ENCODE measurements at regions not wholly inside any gene's neighbourhood (a gene's known extent, or its start where the extent isn't known, plus 50 kb on each side); places are given as distances from the start of the nearest gene placed in this dataset.

DNA sequence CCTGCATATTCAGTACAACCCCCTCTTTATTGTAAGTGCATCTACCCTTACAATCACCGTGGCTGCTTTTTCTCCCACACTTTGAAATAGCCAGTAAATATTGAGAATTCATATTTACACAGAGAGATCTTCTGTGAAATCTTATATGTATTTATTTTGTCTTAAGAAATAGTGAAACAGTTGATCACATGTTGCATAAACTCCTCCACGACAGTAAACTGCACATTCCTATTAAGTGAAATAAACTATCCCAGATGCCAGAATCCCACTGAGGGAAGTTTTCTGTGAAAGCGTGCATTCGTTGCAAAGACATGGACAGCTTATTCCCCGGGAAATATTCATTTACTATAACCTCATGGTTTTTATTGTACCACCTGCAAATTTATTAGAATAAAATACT lies 796.0 kb downstream of the ROBO2 start:
- Mint-ChIP-seq H3K4me1 (ENCODE audit: low read depth) (peaks cover 5% of the 10 kb centered on the region), H3K9me3 (ENCODE audit: low read depth) (peaks cover 8% of the 10 kb centered on the region)
- TF ChIP-seq, protein P1, sequence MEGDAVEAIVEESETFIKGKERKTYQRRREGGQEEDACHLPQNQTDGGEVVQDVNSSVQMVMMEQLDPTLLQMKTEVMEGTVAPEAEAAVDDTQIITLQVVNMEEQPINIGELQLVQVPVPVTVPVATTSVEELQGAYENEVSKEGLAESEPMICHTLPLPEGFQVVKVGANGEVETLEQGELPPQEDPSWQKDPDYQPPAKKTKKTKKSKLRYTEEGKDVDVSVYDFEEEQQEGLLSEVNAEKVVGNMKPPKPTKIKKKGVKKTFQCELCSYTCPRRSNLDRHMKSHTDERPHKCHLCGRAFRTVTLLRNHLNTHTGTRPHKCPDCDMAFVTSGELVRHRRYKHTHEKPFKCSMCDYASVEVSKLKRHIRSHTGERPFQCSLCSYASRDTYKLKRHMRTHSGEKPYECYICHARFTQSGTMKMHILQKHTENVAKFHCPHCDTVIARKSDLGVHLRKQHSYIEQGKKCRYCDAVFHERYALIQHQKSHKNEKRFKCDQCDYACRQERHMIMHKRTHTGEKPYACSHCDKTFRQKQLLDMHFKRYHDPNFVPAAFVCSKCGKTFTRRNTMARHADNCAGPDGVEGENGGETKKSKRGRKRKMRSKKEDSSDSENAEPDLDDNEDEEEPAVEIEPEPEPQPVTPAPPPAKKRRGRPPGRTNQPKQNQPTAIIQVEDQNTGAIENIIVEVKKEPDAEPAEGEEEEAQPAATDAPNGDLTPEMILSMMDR (IDR thresholded peaks at IDR 0.05): no peak

DNA sequence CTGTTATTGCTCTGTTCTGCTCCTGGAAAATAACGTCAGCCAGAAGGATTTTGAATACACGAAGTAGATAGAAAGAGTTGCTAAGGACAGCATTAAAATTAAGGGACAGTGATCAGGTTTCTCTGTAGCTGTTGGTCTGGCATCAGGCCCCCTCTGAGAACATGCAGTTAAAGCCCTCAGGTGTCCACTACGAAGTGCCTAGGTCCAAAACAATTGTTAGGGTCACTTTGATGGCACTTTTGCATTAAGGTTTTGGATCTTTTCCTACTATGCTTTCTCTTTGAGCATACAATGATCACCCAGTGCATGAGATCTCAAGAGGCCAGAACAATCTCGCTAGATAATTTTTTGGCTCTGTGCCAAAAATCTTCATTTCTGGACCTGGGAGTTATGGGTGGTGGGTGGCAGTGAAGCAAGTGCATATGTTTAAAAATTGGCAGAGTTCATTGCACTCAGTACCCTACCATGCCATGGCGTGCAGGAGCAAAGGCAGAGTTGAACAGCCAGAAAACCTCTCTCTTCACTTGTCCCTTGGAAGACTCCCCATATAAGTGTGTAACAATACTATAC lies 797.6 kb downstream of the ROBO2 start:
- Mint-ChIP-seq H3K36me3 (ENCODE audit: low read depth) (peaks cover 6% of the 10 kb centered on the region), H3K27me3 (ENCODE audit: low read depth) (no peaks in the 10 kb centered on the region), H3K4me3 (ENCODE audit: unreplicated experiment) (no peak overlapping the region), H3K27ac (ENCODE audit: unreplicated experiment) (no peak overlapping the region), H3K4me1 (ENCODE audit: low read depth) (peaks cover 5% of the 10 kb centered on the region), H3K9me3 (ENCODE audit: low read depth) (peaks cover 24% of the 10 kb centered on the region)
- no peak for DNase-seq (ENCODE audit: low spot score)
- TF ChIP-seq, protein P1 (IDR thresholded peaks at IDR 0.05): no peak

More for the DNA sequence above, 796.0 kb downstream of the ROBO2 start:
- H3K36me3 Mint-ChIP-seq (ENCODE audit: low read depth): peaks cover 3% of the 10 kb centered on the region
- H3K27me3 Mint-ChIP-seq (ENCODE audit: low read depth): no peaks in the 10 kb centered on the region
- H3K4me3 Mint-ChIP-seq (ENCODE audit: unreplicated experiment): no peak overlapping the region
- DNase-seq (ENCODE audit: low spot score): no peak
- no peak overlapping the region for H3K27ac Mint-ChIP-seq (ENCODE audit: unreplicated experiment)

DNA sequence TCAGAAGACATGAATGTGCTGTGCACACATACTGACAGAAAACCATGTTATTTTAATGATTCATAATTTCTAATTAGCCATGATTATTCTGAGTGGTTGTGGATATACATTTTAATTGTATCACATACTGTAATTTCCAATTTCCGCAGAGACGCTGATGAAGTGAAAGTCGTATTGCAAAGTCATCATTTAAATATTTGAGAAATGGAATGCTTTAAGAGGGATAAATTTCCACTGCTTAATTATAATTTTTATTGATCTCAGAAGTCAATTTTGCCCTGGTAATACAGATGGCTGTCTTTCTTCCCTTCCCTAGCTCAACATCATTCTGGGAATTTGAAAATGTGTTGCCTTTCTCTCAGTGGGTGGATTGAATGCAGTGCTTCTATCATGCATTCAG lies 819.3 kb downstream of the ROBO2 start:
- H3K4me1 Mint-ChIP-seq (ENCODE audit: low read depth): peaks cover 4% of the 10 kb centered on the region
- H3K9me3 Mint-ChIP-seq (ENCODE audit: low read depth): no peaks in the 10 kb centered on the region
- no peak overlapping the region for H3K27ac Mint-ChIP-seq (ENCODE audit: unreplicated experiment)
- TF ChIP-seq, protein P1 (IDR thresholded peaks at IDR 0.05): no peak
- no peak overlapping the region for H3K4me3 Mint-ChIP-seq (ENCODE audit: unreplicated experiment)
- H3K27me3 Mint-ChIP-seq (ENCODE audit: low read depth): no peaks in the 10 kb centered on the region
- no peaks in the 10 kb centered on the region for H3K36me3 Mint-ChIP-seq (ENCODE audit: low read depth)
- DNase-seq (ENCODE audit: low spot score): no peak

DNA sequence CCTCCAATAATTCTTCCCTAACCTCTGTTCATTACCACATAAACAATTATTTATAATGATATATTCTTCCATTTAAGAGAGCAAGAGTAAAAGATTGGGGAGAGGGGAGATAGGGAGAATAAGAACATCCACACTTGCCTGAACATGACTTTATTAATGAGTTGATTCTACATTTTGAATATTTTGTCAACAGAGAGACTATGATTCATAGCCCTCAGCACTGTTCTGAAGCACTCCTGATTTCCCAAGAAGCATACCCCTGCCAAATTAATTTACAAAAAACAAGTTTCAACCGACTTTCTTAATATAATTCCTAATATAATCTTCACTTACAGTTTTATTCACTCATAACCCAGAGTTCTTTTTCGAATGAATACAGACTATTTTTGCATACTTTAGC lies 828.8 kb downstream of the ROBO2 start:
- Mint-ChIP-seq H3K9me3 (ENCODE audit: low read depth) (peaks cover 3% of the 10 kb centered on the region), H3K4me1 (ENCODE audit: low read depth) (no peaks in the 10 kb centered on the region), H3K27ac (ENCODE audit: unreplicated experiment) (no peak overlapping the region), H3K36me3 (ENCODE audit: low read depth) (no peaks in the 10 kb centered on the region), H3K4me3 (ENCODE audit: unreplicated experiment) (no peak overlapping the region), H3K27me3 (ENCODE audit: low read depth) (no peaks in the 10 kb centered on the region)
- no peak for DNase-seq (ENCODE audit: low spot score)
- TF ChIP-seq, protein P1 (IDR thresholded peaks at IDR 0.05): no peak

DNA sequence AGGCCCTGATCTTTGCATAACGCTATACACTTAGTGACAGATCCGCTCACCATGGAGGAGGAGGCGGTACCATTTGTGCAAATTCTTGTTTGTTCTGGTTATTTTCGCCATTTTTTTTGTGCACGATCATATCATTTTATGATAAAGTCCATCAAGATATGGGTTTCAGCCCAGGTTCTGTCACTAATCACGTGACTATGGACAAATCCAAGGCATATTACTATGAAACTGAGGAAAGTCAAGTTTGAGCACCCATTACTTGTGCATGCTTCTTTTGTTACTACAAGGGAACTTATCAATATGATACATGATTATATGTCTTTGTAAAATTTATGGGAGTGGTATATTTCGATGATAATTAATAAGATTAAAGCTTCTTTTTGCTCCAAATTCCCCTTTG lies 829.5 kb downstream of the ROBO2 start:
- no peak for DNase-seq (ENCODE audit: low spot score)
- Mint-ChIP-seq H3K4me3 (ENCODE audit: unreplicated experiment) (no peak overlapping the region), H3K9me3 (ENCODE audit: low read depth) (peaks cover 3% of the 10 kb centered on the region), H3K27me3 (ENCODE audit: low read depth) (no peaks in the 10 kb centered on the region), H3K4me1 (ENCODE audit: low read depth) (peaks cover 4% of the 10 kb centered on the region), H3K36me3 (ENCODE audit: low read depth) (no peaks in the 10 kb centered on the region), H3K27ac (ENCODE audit: unreplicated experiment) (no peak overlapping the region)
- TF ChIP-seq, protein P1 (IDR thresholded peaks at IDR 0.05): no peak
